ENCODE measurements at regions not wholly inside any gene's neighbourhood (a gene's known extent, or its start where the extent isn't known, plus 50 kb on each side); places are given as distances from the start of the nearest gene placed in this dataset.
"Not testable (repeated sequence)": the region's sequence is repeated elsewhere in the genome, so short reads cannot be mapped to it uniquely, and the experiment has no call there.

DNA sequence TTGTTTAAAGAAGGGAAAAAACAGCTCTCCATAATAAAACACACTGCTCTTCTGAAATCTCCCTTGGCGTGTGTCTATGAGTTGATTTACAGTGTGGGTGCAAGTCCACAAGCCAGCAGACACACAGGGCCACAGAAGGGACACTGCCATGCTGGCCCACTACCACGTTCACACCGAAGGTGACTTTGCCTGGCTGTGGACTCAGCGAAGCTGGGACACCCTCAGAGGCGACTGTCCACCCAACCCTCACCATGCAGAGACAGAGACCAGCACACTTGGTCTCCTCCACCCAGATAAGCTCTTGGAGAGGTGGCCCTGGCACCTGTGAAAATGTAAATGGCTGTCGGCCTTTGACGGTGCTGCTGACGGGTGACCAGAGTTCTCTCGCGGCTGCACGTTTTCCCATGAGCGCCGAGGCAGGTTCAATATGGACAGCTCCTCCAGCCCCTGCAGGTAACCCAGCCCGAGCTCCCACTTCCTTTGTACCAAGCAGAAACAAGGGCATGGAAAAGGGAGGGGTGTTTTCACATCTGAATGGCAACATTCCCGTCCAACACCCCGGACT is 78.0 kb downstream of the YTHDF1 start:
- TF ChIP-seq YY1 (IDR thresholded peaks at IDR 0.05; ENCODE audit: insufficient read depth, insufficient read length) (no peak), ZNF274 (IDR thresholded peaks at IDR 0.05; ENCODE audit: low read depth, low read length) (no peak), SUZ12 (IDR thresholded peaks at IDR 0.05; ENCODE audit: extremely low read depth, insufficient read depth, insufficient read length) (no peak)
- Histone ChIP-seq H3K9ac (ENCODE audit: insufficient read length, low read depth) (no peak overlapping the region), H3K4me3 (ENCODE audit: insufficient read length, low read depth) (no peak overlapping the region), H3K4me1 (ENCODE audit: insufficient read depth, insufficient read length) (peaks cover under 1% of the 10 kb centered on the region), H3K27me3 (ENCODE audit: insufficient read depth, insufficient read length) (no peaks in the 10 kb centered on the region), H3K9me3 (ENCODE audit: insufficient read depth, low read length) (no peaks in the 10 kb centered on the region; the same call in 1 of the 2 replicates), H3K36me3 (ENCODE audit: insufficient read depth, insufficient read length, low read length) (no peaks in the 10 kb centered on the region)
- DNase-seq (ENCODE audit: low read depth, low spot score), result no peak

DNA sequence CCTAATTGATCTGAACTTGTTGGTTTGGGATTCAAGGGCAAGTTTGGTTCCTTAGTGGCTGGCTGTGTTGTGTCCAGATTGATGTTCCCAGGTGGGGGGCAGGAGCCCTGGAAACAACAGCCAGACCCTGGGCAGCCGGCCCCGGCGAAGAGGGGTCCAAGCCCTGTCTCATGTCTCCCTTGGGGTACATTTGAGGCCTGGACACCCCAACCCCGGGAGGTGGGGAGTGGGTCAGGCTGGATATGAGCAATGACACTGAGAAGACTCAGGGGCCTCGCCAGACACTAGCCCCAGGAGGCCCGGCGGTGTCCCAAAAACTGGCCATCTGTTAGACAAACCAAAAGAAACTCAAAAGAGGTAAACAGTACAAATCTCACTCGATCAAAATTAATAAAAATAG is 79.6 kb downstream of the YTHDF1 start:
- H3K9me3 ChIP-seq (ENCODE audit: insufficient read depth, low read length), result no peaks in the 10 kb centered on the region
- no peak overlapping the region for H3K4me3 ChIP-seq (ENCODE audit: insufficient read length, low read depth)
- DNase-seq (ENCODE audit: low read depth, low spot score), result no peak
- no peaks in the 10 kb centered on the region for H3K4me1 ChIP-seq (ENCODE audit: insufficient read depth, insufficient read length)
- TF ChIP-seq SUZ12 (IDR thresholded peaks at IDR 0.05; ENCODE audit: extremely low read depth, insufficient read depth, insufficient read length) (no peak), ZNF274 (IDR thresholded peaks at IDR 0.05; ENCODE audit: low read depth, low read length) (no peak), YY1 (IDR thresholded peaks at IDR 0.05; ENCODE audit: insufficient read depth, insufficient read length) (no peak)
- H3K9ac ChIP-seq (ENCODE audit: insufficient read length, low read depth), result no peak overlapping the region
- H3K36me3 ChIP-seq (ENCODE audit: insufficient read depth, insufficient read length, low read length), result no peaks in the 10 kb centered on the region
- no peaks in the 10 kb centered on the region for H3K27me3 ChIP-seq (ENCODE audit: insufficient read depth, insufficient read length)

DNA sequence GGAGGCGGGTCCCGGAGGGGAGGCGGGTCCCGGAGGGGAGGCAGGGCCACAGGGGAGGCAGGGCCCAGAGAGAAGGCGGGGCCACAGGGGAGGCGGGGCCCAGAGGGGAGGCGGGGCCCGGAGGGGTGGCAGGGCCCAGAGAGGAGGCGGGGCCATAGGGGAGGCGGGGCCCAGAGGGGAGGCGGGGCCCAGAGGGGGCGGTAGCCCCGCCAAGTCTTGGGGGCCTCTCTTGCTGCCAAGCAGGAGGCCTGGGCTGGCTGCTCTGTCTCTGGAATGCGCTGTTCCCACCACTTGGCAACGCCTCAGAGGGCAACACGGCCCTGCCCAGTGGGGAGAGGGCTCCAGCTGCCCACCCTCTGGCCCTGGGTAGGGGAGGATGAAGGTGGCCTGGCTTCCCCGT is 80.5 kb downstream of the YTHDF1 start:
- Histone ChIP-seq H3K27me3 (ENCODE audit: insufficient read depth, insufficient read length) (no peaks in the 10 kb centered on the region), H3K9me3 (ENCODE audit: insufficient read depth, low read length) (no peaks in the 10 kb centered on the region), H3K4me1 (ENCODE audit: insufficient read depth, insufficient read length) (no peaks in the 10 kb centered on the region), H3K9ac (ENCODE audit: insufficient read length, low read depth) (no peak overlapping the region), H3K36me3 (ENCODE audit: insufficient read depth, insufficient read length, low read length) (no peaks in the 10 kb centered on the region), H3K4me3 (ENCODE audit: insufficient read length, low read depth) (no peak overlapping the region)
- TF ChIP-seq SUZ12 (IDR thresholded peaks at IDR 0.05; ENCODE audit: extremely low read depth, insufficient read depth, insufficient read length) (no peak), YY1 (IDR thresholded peaks at IDR 0.05; ENCODE audit: insufficient read depth, insufficient read length) (no peak), ZNF274 (IDR thresholded peaks at IDR 0.05; ENCODE audit: low read depth, low read length) (no peak)
- DNase-seq (ENCODE audit: low read depth, low spot score), result no peak

DNA sequence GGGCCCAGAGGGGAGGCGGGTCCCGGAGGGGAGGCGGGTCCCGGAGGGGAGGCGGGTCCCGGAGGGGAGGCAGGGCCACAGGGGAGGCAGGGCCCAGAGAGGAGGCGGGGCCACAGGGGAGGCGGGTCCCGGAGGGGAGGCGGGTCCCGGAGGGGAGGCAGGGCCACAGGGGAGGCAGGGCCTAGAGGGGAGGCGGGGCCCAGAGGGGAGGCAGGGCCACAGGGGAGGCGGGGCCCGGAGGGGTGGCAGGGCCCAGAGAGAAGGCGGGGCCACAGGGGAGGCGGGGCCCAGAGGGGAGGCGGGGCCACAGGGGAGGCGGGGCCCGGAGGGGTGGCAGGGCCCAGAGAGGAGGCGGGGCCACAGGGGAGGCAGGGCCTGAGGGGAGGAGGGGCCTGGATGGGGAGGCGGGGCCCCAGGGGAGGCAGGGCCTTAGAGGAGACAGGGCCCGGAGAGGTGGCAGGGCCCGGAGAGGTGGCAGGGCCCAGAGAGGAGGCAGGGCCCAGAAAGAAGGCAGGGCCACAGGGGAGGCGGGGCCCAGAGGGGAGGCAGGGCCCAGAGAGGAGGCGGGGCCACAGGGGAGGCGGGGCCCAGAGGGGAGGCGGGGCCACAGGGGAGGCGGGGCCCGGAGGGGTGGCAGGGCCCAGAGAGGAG is 81.1 kb downstream of the YTHDF1 start:
- H3K9ac ChIP-seq (ENCODE audit: insufficient read length, low read depth); H3K4me1 ChIP-seq (ENCODE audit: insufficient read depth, insufficient read length); H3K9me3 ChIP-seq (ENCODE audit: insufficient read depth, low read length); H3K27me3 ChIP-seq (ENCODE audit: insufficient read depth, insufficient read length); H3K36me3 ChIP-seq (ENCODE audit: insufficient read depth, insufficient read length, low read length); H3K4me3 ChIP-seq (ENCODE audit: insufficient read length, low read depth); DNase-seq (ENCODE audit: low read depth, low spot score): not testable (repeated sequence)

DNA sequence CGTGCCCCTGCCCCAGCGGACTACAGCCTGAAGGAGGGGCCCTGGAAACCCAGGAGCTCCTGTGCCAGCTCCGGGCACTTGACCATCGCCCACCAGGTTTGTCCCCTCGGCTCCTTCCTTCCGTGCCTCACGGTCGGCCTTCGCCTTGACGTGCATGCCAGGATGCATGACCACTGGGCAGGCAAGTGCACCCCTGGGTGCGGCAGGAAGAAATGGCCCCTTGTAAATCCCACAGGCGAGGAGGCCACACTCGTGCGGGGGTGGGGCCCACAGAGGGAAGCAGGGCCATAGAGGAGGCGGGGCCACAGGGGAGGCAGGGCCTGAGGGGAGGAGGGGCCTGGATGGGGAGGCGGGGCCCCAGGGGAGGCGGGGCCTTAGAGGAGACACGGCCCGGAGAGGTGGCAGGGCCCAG is 81.7 kb downstream of the YTHDF1 start:
- Histone ChIP-seq H3K9ac (ENCODE audit: insufficient read length, low read depth) (no peak overlapping the region), H3K9me3 (ENCODE audit: insufficient read depth, low read length) (no peaks in the 10 kb centered on the region), H3K4me1 (ENCODE audit: insufficient read depth, insufficient read length) (no peaks in the 10 kb centered on the region), H3K4me3 (ENCODE audit: insufficient read length, low read depth) (no peak overlapping the region), H3K36me3 (ENCODE audit: insufficient read depth, insufficient read length, low read length) (no peaks in the 10 kb centered on the region), H3K27me3 (ENCODE audit: insufficient read depth, insufficient read length) (peaks cover under 1% of the 10 kb centered on the region)
- no peak for DNase-seq (ENCODE audit: low read depth, low spot score)
- TF ChIP-seq SUZ12 (IDR thresholded peaks at IDR 0.05; ENCODE audit: extremely low read depth, insufficient read depth, insufficient read length) (no peak), YY1 (IDR thresholded peaks at IDR 0.05; ENCODE audit: insufficient read depth, insufficient read length) (no peak), ZNF274 (IDR thresholded peaks at IDR 0.05; ENCODE audit: low read depth, low read length) (no peak)

DNA sequence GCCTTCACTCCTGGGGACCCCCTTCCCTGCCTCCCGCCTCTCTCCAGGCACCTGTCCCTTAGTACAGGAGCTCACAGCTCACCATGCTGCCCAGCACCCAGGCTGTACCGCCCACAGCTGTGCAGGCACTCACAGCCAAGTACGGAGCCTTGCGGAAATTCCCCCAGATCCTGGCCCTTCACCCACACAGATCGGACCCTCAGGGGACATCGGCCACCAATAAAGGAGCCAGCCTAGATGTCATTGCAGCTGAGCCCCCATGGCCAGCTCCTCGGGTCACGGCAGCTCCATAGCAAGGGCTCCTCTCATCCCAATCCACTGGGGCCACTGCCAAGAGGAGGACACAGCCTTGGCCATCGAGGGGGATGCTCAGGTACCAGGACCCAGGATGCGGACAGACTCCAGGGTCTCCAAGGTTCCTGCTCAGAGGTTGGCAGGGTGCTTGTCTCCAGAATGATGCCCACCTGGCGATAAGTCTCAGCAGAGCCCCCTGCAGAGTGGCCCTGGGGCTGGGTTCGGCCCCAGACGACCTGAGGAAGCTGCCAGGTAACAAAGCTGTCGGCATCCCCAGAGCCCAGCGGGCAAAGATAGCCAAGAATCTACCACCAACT is 82.3 kb downstream of the YTHDF1 start:
- no peaks in the 10 kb centered on the region for H3K4me1 ChIP-seq (ENCODE audit: insufficient read depth, insufficient read length)
- no peak overlapping the region for H3K9ac ChIP-seq (ENCODE audit: insufficient read length, low read depth)
- no peak overlapping the region for H3K4me3 ChIP-seq (ENCODE audit: insufficient read length, low read depth)
- no peak for TF ChIP-seq SUZ12 (IDR thresholded peaks at IDR 0.05; ENCODE audit: extremely low read depth, insufficient read depth, insufficient read length)
- no peak for TF ChIP-seq ZNF274 (IDR thresholded peaks at IDR 0.05; ENCODE audit: low read depth, low read length)
- TF ChIP-seq YY1 (IDR thresholded peaks at IDR 0.05; ENCODE audit: insufficient read depth, insufficient read length), result no peak
- no peak for DNase-seq (ENCODE audit: low read depth, low spot score)
- no peaks in the 10 kb centered on the region for H3K9me3 ChIP-seq (ENCODE audit: insufficient read depth, low read length)
- H3K27me3 ChIP-seq (ENCODE audit: insufficient read depth, insufficient read length), result peaks cover 3% of the 10 kb centered on the region
- H3K36me3 ChIP-seq (ENCODE audit: insufficient read depth, insufficient read length, low read length), result no peaks in the 10 kb centered on the region

DNA sequence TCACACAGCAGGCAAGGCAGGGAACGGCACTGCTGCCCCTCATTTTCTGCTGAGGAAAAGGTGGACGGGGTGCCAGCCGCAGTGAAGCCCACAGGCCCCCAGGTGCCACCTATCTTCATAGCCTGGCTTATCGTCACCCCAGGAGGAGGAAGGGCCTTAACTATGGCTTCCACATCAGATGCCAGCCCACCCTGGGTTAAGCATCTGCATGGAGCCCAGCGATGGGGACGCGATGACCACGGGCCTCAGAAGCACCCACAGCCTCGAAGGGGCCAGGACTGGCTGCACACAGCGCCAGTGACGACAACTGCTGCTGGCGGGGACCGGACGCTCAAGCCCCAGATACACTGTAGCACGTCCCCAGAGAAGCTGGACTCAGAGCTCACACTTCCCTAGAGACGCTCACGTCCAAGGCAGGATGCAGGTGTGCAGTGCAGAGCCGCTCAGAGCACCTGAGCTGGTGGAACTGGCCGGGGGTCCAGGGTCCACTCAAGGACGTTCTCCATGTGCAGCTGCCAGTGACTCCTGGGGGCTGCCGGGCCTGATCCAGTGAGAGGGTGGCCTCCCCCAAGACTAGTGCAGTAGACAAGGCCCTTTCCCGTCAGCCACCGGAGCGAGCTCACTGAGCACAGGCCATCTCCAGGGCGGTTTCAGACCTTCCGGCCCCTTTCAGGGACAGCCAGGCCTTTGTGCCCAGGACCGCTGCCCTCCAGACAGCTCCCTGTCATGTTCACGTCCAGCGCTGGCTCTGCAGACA is 83.0 kb downstream of the YTHDF1 start:
- no peaks in the 10 kb centered on the region for H3K36me3 ChIP-seq (ENCODE audit: insufficient read depth, insufficient read length, low read length)
- H3K9me3 ChIP-seq (ENCODE audit: insufficient read depth, low read length), result no peaks in the 10 kb centered on the region
- H3K4me1 ChIP-seq (ENCODE audit: insufficient read depth, insufficient read length), result no peaks in the 10 kb centered on the region
- no peak for TF ChIP-seq YY1 (IDR thresholded peaks at IDR 0.05; ENCODE audit: insufficient read depth, insufficient read length)
- no peak for TF ChIP-seq SUZ12 (IDR thresholded peaks at IDR 0.05; ENCODE audit: extremely low read depth, insufficient read depth, insufficient read length)
- DNase-seq (ENCODE audit: low read depth, low spot score), result no peak
- H3K27me3 ChIP-seq (ENCODE audit: insufficient read depth, insufficient read length), result peaks cover 3% of the 10 kb centered on the region
- H3K4me3 ChIP-seq (ENCODE audit: insufficient read length, low read depth), result no peak overlapping the region
- no peak overlapping the region for H3K9ac ChIP-seq (ENCODE audit: insufficient read length, low read depth)

All from NT2/D1 (cell line).